ENCODE measurements at regions not wholly inside any gene's neighbourhood (a gene's known extent, or its start where the extent isn't known, plus 50 kb on each side); places are given as distances from the start of the nearest gene placed in this dataset.

- TF ChIP-seq POLR2A (IDR thresholded peaks at IDR 0.05), result no peak
- no peak for TF ChIP-seq CTCF (IDR thresholded peaks at IDR 0.05)
These were observed 683.5 kb downstream of the TUSC7 start for GRCh38 chr3:117393119-117393518.

Data from lower leg skin (tissue), 3 donors.